ENCODE measurements at regions not wholly inside any gene's neighbourhood (a gene's known extent, or its start where the extent isn't known, plus 50 kb on each side); places are given as distances from the start of the nearest gene placed in this dataset.

DNA sequence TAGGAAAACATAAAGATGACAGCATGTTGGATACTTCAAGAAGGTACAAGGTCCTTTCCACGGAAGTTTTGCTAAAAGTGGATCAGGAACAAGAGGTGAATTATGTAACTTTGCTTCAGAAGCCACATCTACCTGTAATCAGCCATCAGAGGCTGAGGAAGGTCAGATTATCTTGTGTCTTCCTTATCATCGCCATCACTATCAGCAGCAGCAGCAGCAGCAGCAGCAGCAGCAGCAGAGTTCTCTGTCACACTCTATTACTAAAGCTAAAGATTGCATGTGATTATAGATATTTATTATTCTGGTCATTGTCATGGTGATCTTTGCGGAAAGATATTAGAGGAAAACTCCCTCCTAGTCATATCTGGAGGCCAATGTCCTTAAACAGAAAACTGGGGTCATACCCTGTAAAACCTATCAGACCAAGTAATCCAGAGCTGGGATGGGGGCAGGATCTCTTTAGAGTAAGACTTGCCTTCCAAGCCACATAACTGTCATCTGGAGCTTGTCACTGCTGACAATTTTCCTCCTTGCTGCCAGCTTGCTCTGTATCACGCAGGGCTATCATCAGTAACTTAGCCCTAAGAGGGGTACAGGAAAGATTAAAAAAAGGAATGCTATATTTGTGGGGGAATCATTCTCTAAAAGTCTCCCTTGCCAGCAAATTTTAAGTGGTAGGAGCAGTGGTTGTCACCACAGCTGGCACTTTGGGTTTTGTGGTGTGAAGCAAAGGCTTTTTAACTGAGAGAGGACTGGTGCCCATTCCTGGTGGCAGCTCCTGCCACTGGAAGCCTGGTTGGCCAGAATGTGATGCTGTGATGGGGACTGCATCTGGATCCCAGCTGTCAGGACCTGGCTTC lies 130.9 kb upstream of the RASGRP1 start:
- CTCF ChIA-PET = interaction anchor here (1.0 to 1.5 kb wide), 3 partner anchors 221 to 255 kb away, joined by 3 to 5 read pairs (median 3); no protein-coding TSS in a partner anchor
- H3K27me3 ChIP-seq (ENCODE audit: control insufficient read depth, insufficient read depth, low read length) = peaks cover 2% of the 10 kb centered on the region
- no peak for DNase-seq (ENCODE audit: low read depth, low spot score)
- no peak overlapping the region for H3K27ac ChIP-seq (ENCODE audit: low read depth, low read length)
- POLR2A ChIA-PET = no interaction called here
- H3K9me3 ChIP-seq (ENCODE audit: control insufficient read depth, insufficient read depth, low read length) = no peaks in the 10 kb centered on the region
- TF ChIP-seq, protein P1, sequence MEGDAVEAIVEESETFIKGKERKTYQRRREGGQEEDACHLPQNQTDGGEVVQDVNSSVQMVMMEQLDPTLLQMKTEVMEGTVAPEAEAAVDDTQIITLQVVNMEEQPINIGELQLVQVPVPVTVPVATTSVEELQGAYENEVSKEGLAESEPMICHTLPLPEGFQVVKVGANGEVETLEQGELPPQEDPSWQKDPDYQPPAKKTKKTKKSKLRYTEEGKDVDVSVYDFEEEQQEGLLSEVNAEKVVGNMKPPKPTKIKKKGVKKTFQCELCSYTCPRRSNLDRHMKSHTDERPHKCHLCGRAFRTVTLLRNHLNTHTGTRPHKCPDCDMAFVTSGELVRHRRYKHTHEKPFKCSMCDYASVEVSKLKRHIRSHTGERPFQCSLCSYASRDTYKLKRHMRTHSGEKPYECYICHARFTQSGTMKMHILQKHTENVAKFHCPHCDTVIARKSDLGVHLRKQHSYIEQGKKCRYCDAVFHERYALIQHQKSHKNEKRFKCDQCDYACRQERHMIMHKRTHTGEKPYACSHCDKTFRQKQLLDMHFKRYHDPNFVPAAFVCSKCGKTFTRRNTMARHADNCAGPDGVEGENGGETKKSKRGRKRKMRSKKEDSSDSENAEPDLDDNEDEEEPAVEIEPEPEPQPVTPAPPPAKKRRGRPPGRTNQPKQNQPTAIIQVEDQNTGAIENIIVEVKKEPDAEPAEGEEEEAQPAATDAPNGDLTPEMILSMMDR (IDR thresholded peaks at IDR 0.05; ENCODE audit: low read depth, low read length) = no peak
- H3K4me3 ChIP-seq (ENCODE audit: low read depth, low read length) = no peak overlapping the region

DNA sequence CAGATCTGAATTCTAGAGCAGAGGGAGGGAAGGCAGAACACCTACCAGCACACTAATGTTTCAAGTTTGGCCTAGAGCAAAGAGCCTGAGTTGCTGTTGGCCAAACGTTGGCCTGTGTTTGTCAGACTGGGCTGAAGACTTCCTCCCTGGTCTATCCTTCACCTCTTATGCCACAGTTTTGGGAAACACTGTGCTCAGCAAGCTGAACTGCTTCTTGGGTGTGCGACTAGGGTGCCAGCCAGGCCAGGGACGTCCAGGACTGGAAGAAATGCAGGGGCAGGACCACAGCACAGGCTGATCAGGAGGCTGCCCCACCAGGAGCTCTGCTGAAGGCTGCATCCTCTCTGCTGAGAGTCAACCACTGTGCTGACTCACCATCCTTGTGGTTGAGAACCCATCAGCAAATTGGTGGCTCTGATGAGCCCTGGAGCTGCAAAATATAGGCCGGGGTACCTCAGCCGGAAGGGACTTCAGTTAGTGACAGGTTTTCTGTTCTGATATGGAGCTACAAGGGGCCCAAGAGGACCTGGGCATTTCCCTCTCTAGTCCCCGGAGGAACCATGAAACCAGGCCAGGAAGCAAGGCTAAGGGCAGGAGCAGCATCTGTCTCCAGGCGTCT lies 131.6 kb upstream of the RASGRP1 start:
- H3K27me3 ChIP-seq (ENCODE audit: control insufficient read depth, insufficient read depth, low read length) = peaks cover 2% of the 10 kb centered on the region
- no peak overlapping the region for H3K27ac ChIP-seq (ENCODE audit: low read depth, low read length)
- H3K9me3 ChIP-seq (ENCODE audit: control insufficient read depth, insufficient read depth, low read length) = no peaks in the 10 kb centered on the region
- POLR2A ChIA-PET = no interaction called here
- H3K4me3 ChIP-seq (ENCODE audit: low read depth, low read length) = no peak overlapping the region
- CTCF ChIA-PET = interaction anchor here (1.0 to 1.5 kb wide), 3 partner anchors 132 to 224 kb away, joined by 3 read pairs; partner anchors contain the start of gene RASGRP1
- DNase-seq (ENCODE audit: low read depth, low spot score) = no peak
- TF ChIP-seq, protein P1 (IDR thresholded peaks at IDR 0.05; ENCODE audit: low read depth, low read length) = no peak

DNA sequence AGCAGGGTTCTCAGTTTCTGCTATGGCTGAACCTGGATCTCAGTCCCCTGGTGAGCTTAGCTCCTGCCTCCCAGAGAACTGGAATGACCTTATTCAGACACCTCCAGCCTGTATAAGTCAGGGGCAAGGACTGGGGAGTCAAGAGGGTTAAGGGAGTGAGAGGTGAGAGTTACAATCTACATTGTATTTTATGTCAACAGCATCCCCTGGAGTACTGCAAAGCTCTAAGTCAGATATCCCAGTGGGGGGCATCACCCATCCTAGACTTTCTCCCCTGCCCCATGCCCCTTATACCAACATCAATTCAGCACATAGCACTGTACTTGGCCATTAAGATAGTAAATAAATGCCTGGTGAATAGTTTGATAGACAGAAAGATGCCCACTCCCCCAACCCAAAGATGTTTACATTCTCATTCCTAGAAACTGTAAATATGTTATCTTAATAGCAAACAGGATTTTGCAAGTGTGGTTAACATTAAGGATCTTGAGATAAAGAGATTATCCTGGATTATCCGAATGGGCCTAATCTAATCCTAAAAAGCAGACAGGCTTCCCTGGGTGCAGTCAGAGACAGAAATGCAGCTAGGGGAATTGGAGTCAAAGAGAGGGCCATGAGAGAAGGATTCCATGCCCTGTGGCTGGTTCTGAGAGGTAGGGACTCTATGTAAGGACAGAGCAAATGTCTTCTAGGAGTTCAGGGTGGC lies 132.3 kb upstream of the RASGRP1 start:
- no peak overlapping the region for H3K27ac ChIP-seq (ENCODE audit: low read depth, low read length)
- H3K27me3 ChIP-seq (ENCODE audit: control insufficient read depth, insufficient read depth, low read length) = peaks cover 2% of the 10 kb centered on the region
- TF ChIP-seq, protein P1 (IDR thresholded peaks at IDR 0.05; ENCODE audit: low read depth, low read length) = no peak
- no peak overlapping the region for H3K4me3 ChIP-seq (ENCODE audit: low read depth, low read length)
- POLR2A ChIA-PET = no interaction called here
- H3K9me3 ChIP-seq (ENCODE audit: control insufficient read depth, insufficient read depth, low read length) = no peaks in the 10 kb centered on the region
- DNase-seq (ENCODE audit: low read depth, low spot score) = no peak
- CTCF ChIA-PET = interaction anchor here (1.0 to 8.3 kb wide), 3 partner anchors 8 to 222 kb away, joined by 3 to 83 read pairs (median 3); partner anchors contain the start of gene RASGRP1

DNA sequence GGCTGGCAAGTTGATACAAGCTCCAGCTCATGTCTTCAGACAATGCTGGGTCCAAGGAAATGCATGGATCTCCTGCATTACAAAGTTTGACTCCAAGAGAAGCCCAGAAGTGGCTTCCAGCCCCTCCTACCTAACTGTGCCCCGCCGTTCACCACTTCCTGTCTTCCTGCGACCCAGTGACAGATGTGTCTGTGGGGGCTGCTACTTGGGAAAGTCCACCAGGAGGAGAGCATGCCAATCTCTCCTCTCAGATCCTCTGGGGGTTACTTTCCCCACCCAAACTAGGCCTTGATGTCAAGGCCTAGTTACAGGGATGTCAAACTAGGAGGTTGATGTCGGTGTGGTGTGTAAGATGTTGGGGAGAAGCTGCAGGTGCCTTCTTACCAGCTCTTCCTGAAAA lies 133.6 kb upstream of the RASGRP1 start:
- no peaks in the 10 kb centered on the region for H3K9me3 ChIP-seq (ENCODE audit: control insufficient read depth, insufficient read depth, low read length)
- no peak overlapping the region for H3K27ac ChIP-seq (ENCODE audit: low read depth, low read length)
- ChIA-PET POLR2A (no interaction called here), CTCF (interaction anchor here (0.5 to 8.3 kb wide), 9 partner anchors 9 to 703 kb away, joined by 3 to 83 read pairs (median 14); partner anchors contain the start of genes FAM98B and RASGRP1)
- TF ChIP-seq, protein P1 (IDR thresholded peaks at IDR 0.05; ENCODE audit: low read depth, low read length) = no peak
- no peak for DNase-seq (ENCODE audit: low read depth, low spot score)
- peaks cover 2% of the 10 kb centered on the region for H3K27me3 ChIP-seq (ENCODE audit: control insufficient read depth, insufficient read depth, low read length)
- H3K4me3 ChIP-seq (ENCODE audit: low read depth, low read length) = no peak overlapping the region
